Esophagus muscularis mucosa (tissue), 4 donors: ENCODE measurements at regions not wholly inside any gene's neighbourhood (a gene's known extent, or its start where the extent isn't known, plus 50 kb on each side); places are given as distances from the start of the nearest gene placed in this dataset.

Experiments used
- DNase-seq: peaks from one replicate; pipeline ENCODE4 v3.0.0-alpha.2; 2017; ENCODE audit errors: extremely low spot score
- H3K27ac ChIP-seq, 4 donors: fragments of 200-600 bp; sonication (generic); replicated peaks in 1 of 4; 1 replicate in 3 of 4; 2 replicates in 1 of 4; pipeline ENCODE4 v1.5.1; 2016 to 2019; ENCODE audit warnings: mild to moderate bottlenecking in 1 of 4
- H3K27me3 ChIP-seq, 4 donors: fragments of 200-600 bp; sonication (generic); one replicate each; pipeline versions ENCODE4 v1.5.1 to v1.6.0; 2016 to 2019
- H3K36me3 ChIP-seq, 4 donors: fragments of 200-600 bp; sonication (generic); one replicate each; pipeline ENCODE4 v1.5.1; 2016 to 2019
- H3K4me1 ChIP-seq, 4 donors: fragments of 200-600 bp; sonication (generic); one replicate each; pipeline ENCODE4 v1.5.1; 2016 to 2019
- H3K4me3 ChIP-seq, 4 donors: fragments of 200-600 bp; sonication (generic); 1 replicate in 2 of 4; 2 replicates in 2 of 4; pipeline ENCODE4 v1.5.1; 2016 to 2019; ENCODE audit warnings: mild to moderate bottlenecking in 4 of 4, moderate library complexity in 1 of 4
- H3K9me3 ChIP-seq, 4 donors: fragments of 200-600 bp; sonication (generic); 1 replicate in 3 of 4; 2 replicates in 1 of 4; pipeline ENCODE4 v1.5.1; 2016 to 2019
- CTCF ChIP-seq, 3 experiments: fragments of 200-600 bp in 2 of 3; fragments of 450-650 bp in 1 of 3; sonication (generic) in 2 of 3; IDR thresholded peaks; one replicate each; pipeline ENCODE4 v1.5.1; 2017 to 2019; ENCODE audit warnings: antibody characterized with exemption in 3 of 3, mild to moderate bottlenecking in 2 of 3, moderate library complexity in 1 of 3
- EP300 ChIP-seq: sonication (generic); formaldehyde crosslinking; IDR thresholded peaks from one replicate; pipeline ENCODE4 v1.6.1; 2017; ENCODE audit warnings: antibody characterized with exemption
- POLR2A ChIP-seq: fragments of 450-650 bp; IDR thresholded peaks from one replicate; pipeline ENCODE4 v1.6.1; 2017; ENCODE audit warnings: antibody characterized with exemption, moderate library complexity, mild to moderate bottlenecking, low read depth
- POLR2AphosphoS5 ChIP-seq, 2 donors: sonication (generic); formaldehyde crosslinking; IDR thresholded peaks; one replicate each; pipeline ENCODE4 v1.6.1; 2017; ENCODE audit warnings: antibody characterized with exemption in 2 of 2
- WGBS: methylation state at CpG from one replicate; pipeline ENCODE4 v1.1.5; 2018; 5-methylcytosine and 5-hydroxymethylcytosine counted together
- intact Hi-C: fragments of 100-400 bp; cut with DNase I; formaldehyde crosslinking; loops from one replicate; pipeline ENCODE4 v1.15.1; 2023

GRCh38 chr16:86089334-86089900 lies 190.5 kb downstream of the IRF8 start:
- intact Hi-C loops = no loop called here
- Histone ChIP-seq H3K27ac (no peak overlapping the region), H3K27me3 (no peaks in the 10 kb centered on the region), H3K36me3 (no peaks in the 10 kb centered on the region), H3K4me1 (peaks cover 0 to 8% (median 5%) of the 10 kb centered on the region in 4 donors), H3K9me3 (no peaks in the 10 kb centered on the region), H3K4me3 (no peak overlapping the region)
- TF ChIP-seq CTCF (IDR thresholded peaks at IDR 0.05) (no peak), POLR2AphosphoS5 (IDR thresholded peaks at IDR 0.05) (no peak), POLR2A (no peak), EP300 (no peak)
- no peak for DNase-seq
- 80% methylated on average over 10 of the region's 14 CpGs for WGBS

- no peak for DNase-seq
- 81% methylated on average over 4 of the region's 5 CpGs for WGBS
- H3K4me3 ChIP-seq = no peak overlapping the region
- H3K4me1 ChIP-seq = peaks cover 0 to 11% (median 7%) of the 10 kb centered on the region in 4 donors
- no peak overlapping the region for H3K27ac ChIP-seq
- no peaks in the 10 kb centered on the region for H3K9me3 ChIP-seq
- H3K36me3 ChIP-seq = no peaks in the 10 kb centered on the region
- no peaks in the 10 kb centered on the region for H3K27me3 ChIP-seq
- intact Hi-C loops = no loop called here
- TF ChIP-seq EP300 (no peak), POLR2A (no peak), CTCF (IDR thresholded peaks at IDR 0.05) (no peak), POLR2AphosphoS5 (IDR thresholded peaks at IDR 0.05) (no peak)
Observed at GRCh38 chr16:86089991-86090390, 191.0 kb downstream of the IRF8 start.

- no peak for TF ChIP-seq POLR2A
- no peak for TF ChIP-seq CTCF (IDR thresholded peaks at IDR 0.05)
- no peak for TF ChIP-seq POLR2AphosphoS5 (IDR thresholded peaks at IDR 0.05)
- 68% methylated on average over 9 of the region's 9 CpGs for WGBS
- no peaks in the 10 kb centered on the region for H3K9me3 ChIP-seq
- no peak for DNase-seq
- no peaks in the 10 kb centered on the region for H3K36me3 ChIP-seq
- peaks cover 0 to 11% (median 7%) of the 10 kb centered on the region in 4 donors for H3K4me1 ChIP-seq
- H3K4me3 ChIP-seq = no peak overlapping the region
- no peak overlapping the region for H3K27ac ChIP-seq
- intact Hi-C loops = no loop called here
- no peaks in the 10 kb centered on the region for H3K27me3 ChIP-seq
Observed at GRCh38 chr16:86090461-86091170, 191.7 kb downstream of the IRF8 start.

- no peaks in the 10 kb centered on the region for H3K27me3 ChIP-seq
- no peak overlapping the region for H3K4me3 ChIP-seq
- H3K9me3 ChIP-seq = no peaks in the 10 kb centered on the region
- H3K4me1 ChIP-seq = peaks cover 0 to 11% (median 7%) of the 10 kb centered on the region in 4 donors
- H3K36me3 ChIP-seq = no peaks in the 10 kb centered on the region
- no peak for DNase-seq
- intact Hi-C loops = no loop called here
- TF ChIP-seq CTCF (IDR thresholded peaks at IDR 0.05) (no peak), POLR2A (no peak), POLR2AphosphoS5 (IDR thresholded peaks at IDR 0.05) (no peak), EP300 (no peak)
- WGBS = 88% methylated on average over 7 of the region's 7 CpGs
- H3K27ac ChIP-seq = no peak overlapping the region
Observed at GRCh38 chr16:86091976-86092375, 193.0 kb downstream of the IRF8 start.
